Ectodermal cell (in vitro differentiated cells): ENCODE measurements at regions not wholly inside any gene's neighbourhood (a gene's known extent, or its start where the extent isn't known, plus 50 kb on each side); places are given as distances from the start of the nearest gene placed in this dataset.

ENCODE experiments used
- H3K27ac ChIP-seq: 2 replicates; pipeline ENCODE4 v1.7.0; 2013; ENCODE audit warnings: mild to moderate bottlenecking, low read depth, low read length; ENCODE audit not compliant: insufficient read depth, poor library complexity, severe bottlenecking
- H3K27me3 ChIP-seq: 2 replicates; pipeline ENCODE4 v1.7.0; 2013; ENCODE audit warnings: mild to moderate bottlenecking, low read length; ENCODE audit not compliant: insufficient read depth, control insufficient read depth, poor library complexity, severe bottlenecking
- H3K36me3 ChIP-seq: one replicate; pipeline ENCODE4 v1.7.0; 2013; ENCODE audit warnings: low read length; ENCODE audit not compliant: control insufficient read depth, insufficient read depth
- H3K4me1 ChIP-seq: one replicate; pipeline ENCODE4 v1.7.0; 2013; ENCODE audit warnings: low read length; ENCODE audit not compliant: control insufficient read depth, insufficient read depth
- H3K4me3 ChIP-seq: 2 replicates; pipeline ENCODE4 v1.7.0; 2013; ENCODE audit warnings: low read depth, low read length, control low read depth; ENCODE audit not compliant: insufficient read depth
- H3K9me3 ChIP-seq: 2 replicates; pipeline ENCODE4 v1.7.0; 2013; ENCODE audit warnings: mild to moderate bottlenecking, low read length, moderate library complexity; ENCODE audit not compliant: control insufficient read depth
- WGBS, 2 experiments: methylation state at CpG; one replicate each; pipeline ENCODE4 v1.1.7; 2013; ENCODE audit warnings: missing lambda C conversion rate in 2 of 2; 5-methylcytosine and 5-hydroxymethylcytosine counted together

DNA sequence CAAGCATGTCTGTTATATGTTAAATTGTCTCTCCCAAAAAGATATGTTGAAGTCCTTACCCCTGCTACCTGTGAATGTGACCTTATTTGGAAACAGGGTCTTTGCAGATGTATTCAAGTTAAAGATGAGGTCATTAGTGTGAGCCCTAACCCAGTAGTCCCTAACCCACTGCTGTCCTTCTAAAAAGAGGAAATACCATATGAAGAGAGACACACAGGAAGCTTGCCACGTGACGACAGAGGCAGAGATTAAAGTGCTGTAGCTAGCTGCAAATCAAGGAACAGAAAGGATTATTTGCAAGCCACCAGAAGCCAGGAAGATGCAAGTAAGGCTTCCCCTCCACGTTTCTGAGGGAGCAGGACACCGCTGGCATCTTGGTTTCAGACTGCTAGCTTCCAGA is 150.1 kb downstream of the HNRNPD start:
- Histone ChIP-seq H3K4me3 (no peak overlapping the region), H3K9me3 (no peaks in the 10 kb centered on the region), H3K27ac (no peak overlapping the region), H3K4me1 (no peaks in the 10 kb centered on the region), H3K36me3 (no peaks in the 10 kb centered on the region), H3K27me3 (no peaks in the 10 kb centered on the region)
- WGBS, 2 experiments: 34 to 35% methylated on average over 4 of the region's 4 CpGs

DNA sequence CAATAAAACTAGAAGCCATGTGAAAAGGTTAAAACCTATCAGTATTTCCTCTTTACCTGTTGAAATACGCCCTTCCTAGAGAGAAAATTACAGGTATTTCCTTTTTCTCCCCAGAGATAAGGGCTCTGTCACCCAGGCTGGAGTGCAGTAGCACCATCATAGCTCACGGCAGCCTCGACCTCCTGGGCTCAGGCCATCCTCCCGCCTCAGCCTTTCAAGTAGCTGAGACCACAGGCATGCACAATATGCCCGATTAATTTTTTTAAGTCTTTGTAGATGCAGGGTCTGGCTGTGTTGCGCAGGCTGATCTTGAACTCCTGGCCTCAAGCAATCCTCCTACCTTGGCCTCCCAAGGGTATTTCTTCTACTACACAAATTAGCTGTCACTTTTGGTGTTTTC is 154.4 kb downstream of the HNRNPD start:
- Histone ChIP-seq H3K27ac (no peak overlapping the region), H3K4me3 (no peak overlapping the region), H3K27me3 (no peaks in the 10 kb centered on the region), H3K9me3 (no peaks in the 10 kb centered on the region), H3K4me1 (no peaks in the 10 kb centered on the region), H3K36me3 (no peaks in the 10 kb centered on the region)
- 93% methylated on average over 6 of the region's 6 CpGs for WGBS, 2 experiments

DNA sequence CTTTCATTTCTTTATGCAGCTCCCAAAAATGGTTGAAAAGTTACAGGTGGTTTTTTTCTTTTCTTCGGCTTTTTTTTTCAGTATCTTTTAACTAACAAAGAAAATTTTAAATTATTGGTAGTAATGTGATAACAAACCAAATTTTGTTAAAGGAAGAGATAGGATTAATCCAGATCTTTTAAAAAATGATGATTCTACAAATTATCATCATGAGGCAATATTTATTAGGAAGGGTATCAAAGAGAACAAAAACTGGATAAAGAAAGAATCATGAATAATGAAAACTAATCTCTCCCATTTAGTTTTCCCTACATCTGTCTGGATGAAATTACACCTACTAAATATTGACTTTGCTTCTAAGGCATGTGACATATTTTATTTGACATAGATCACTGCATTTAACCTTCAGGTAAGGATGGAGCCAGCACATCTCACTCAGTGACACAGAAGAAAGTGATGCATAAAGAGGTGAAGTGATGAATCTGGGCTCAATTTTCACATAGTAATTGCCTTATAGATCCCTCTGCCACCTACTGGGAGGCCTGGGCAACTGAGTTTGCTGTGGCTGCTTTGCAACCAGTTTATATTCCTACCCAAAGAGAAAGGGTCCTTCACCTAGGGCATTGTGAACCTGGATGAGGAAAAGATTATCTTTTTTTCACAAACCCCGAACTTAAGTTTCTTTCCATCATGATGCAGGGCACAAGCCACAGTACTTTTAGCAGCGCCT is 155.6 kb downstream of the HNRNPD start:
- no peaks in the 10 kb centered on the region for H3K36me3 ChIP-seq
- no peaks in the 10 kb centered on the region for H3K27me3 ChIP-seq
- H3K27ac ChIP-seq: no peak overlapping the region
- H3K4me1 ChIP-seq: no peaks in the 10 kb centered on the region
- WGBS, 2 experiments: 83 to 84% methylated on average over 2 of the region's 3 CpGs
- H3K4me3 ChIP-seq: no peak overlapping the region
- H3K9me3 ChIP-seq: no peaks in the 10 kb centered on the region

DNA sequence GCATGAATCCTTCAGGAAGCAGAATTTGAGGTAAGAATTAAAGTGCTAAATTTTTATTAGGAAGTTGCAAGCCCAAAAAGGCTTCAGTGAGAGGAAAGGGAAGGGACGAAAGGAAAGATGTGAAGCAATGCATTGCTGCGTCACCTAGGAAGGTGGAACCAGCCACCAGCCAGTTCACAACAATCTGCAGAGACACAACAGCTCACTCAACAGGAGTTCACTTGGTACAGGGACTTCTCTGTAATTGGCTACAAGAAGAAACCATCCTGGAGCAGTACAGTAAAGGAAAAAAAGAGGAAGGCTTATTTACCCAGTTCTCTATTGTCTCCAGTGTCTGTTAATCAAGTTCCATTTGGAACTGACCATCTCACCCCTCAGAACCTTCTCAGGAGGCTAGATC is 157.6 kb downstream of the HNRNPD start:
- Histone ChIP-seq H3K27me3 (no peaks in the 10 kb centered on the region), H3K4me1 (no peaks in the 10 kb centered on the region), H3K9me3 (no peaks in the 10 kb centered on the region), H3K27ac (no peak overlapping the region), H3K36me3 (no peaks in the 10 kb centered on the region), H3K4me3 (no peak overlapping the region)
- WGBS, 2 experiments: 91 to 94% methylated on average over 2 of the region's 2 CpGs

DNA sequence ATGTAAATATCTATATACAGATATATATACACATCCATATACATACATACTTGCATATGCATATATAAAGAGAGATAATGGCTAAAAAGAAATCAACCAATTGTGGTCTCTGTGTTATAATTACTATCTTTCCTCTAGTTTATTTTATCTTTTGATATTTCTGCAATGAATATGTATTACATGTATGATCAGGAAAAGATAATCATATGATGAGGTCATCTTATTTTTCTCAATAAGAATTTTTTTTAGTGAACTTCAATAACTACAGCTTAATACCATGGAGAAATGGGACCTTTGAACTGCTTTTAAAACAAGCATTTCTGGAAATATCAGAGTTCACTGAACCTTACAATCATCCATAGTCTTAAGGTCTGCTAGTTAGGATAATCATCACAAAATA is 158.0 kb downstream of the HNRNPD start:
- no peak overlapping the region for H3K27ac ChIP-seq
- H3K27me3 ChIP-seq: no peaks in the 10 kb centered on the region
- H3K4me1 ChIP-seq: no peaks in the 10 kb centered on the region
- no peaks in the 10 kb centered on the region for H3K36me3 ChIP-seq
- H3K9me3 ChIP-seq: no peaks in the 10 kb centered on the region
- H3K4me3 ChIP-seq: no peak overlapping the region

DNA sequence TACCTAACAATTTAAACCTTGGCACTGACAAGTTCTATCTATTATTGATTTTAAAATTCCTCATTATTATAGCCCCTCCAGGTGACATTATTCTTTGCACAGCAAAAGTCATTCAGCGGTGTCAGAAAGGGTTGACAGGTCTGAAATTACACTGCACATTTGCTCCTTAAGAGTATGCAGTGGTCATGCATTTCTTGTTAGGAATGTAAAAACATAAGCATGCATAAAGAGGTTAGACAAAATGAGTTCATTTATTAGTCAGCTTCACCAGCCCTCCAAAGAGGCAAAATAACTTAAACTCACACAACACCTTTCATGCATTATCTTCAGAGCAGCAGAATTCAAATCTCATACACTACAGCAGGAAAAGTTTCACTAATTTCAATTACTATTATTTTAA is 158.8 kb downstream of the HNRNPD start:
- H3K4me3 ChIP-seq: no peak overlapping the region
- 90 to 96% methylated on average over 1 of the region's 1 CpG for WGBS, 2 experiments
- H3K4me1 ChIP-seq: no peaks in the 10 kb centered on the region
- no peaks in the 10 kb centered on the region for H3K36me3 ChIP-seq
- no peak overlapping the region for H3K27ac ChIP-seq
- H3K9me3 ChIP-seq: no peaks in the 10 kb centered on the region
- H3K27me3 ChIP-seq: no peaks in the 10 kb centered on the region

DNA sequence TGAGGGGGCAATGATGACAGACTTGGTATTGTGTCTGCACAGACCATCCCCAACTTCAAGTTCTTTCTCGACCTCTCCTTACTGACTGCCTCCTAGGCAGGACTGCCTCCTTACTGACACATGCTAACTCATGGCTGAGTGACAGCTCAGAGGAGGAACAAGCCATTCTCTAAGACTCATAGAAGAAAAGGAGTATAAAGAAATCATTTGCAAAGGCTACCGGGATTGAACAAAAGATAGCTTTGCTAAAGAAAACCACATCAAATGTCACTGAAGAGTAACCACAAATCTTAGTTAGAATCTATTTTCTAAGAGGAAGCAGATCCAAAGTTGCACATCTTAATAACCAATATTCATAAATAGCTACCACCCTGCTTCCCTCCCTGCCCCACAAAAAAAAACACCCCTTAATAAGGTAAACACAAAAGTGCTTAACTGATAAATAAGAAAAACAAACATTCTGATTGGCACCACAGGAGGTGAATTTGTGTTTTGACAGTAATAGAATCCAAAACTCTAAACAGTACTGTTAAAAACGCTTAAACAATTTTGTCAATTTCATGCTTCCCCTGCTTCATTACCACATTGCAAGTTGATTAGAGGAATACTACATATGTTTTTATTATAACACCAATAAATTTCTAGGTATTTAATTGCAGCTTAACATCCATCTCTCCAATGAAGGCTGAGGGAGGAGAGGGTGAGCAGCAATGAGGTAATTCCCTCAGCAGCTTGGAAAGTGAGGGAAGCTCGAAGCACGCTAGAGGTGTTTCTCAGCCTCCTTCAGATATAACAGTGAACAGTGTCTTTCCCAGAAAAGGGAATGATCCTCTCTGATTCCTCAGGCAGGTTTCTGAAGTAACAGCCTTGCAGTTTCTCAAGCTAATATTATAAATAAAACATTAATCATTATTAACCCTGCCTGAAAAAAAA is 160.0 kb downstream of the HNRNPD start:
- H3K27ac ChIP-seq: no peak overlapping the region
- H3K27me3 ChIP-seq: no peaks in the 10 kb centered on the region
- no peak overlapping the region for H3K4me3 ChIP-seq
- H3K4me1 ChIP-seq: no peaks in the 10 kb centered on the region
- H3K36me3 ChIP-seq: no peaks in the 10 kb centered on the region
- 59 to 63% methylated on average over 4 to 5 of the region's 5 CpGs for WGBS, 2 experiments
- H3K9me3 ChIP-seq: no peaks in the 10 kb centered on the region

DNA sequence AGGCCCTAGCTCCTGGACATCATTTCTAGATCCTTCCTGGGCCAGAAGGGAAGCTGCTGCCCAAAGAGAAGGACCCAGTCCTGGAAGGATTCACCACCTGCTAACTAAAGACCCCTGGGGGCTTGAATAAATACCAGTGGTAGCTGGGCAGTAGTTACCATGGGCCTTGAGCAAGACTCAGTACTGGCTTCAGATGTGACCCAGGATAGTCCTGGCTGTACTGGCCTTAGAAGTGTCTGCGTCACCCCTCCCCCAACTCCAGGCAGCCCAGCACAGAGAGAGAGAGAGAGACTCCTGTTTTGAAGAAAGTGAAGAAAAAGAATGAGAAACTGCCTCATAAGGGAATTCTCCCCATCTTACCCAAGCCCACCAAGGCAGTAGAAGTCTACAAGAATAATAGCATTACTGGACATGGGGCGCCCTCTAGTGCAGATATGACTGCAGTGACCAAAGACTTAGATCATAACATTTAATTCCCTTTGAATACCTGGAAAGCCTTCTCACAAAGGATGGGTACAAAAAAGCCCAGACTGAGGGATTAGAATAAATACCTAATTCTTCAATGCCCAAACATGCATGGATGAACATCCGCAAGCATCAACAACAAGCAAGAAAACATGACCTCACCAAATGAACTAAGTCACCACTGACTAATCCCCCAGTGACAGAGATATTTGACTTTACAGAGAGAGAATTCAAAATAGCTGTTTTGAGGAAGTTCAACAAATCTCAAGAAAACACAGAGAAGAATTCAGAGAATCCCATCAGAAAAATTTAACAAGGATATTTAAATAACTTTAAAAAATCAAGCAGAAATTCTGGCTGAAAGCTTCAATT is 171.8 kb downstream of the HNRNPD start:
- no peak overlapping the region for H3K4me3 ChIP-seq
- no peak overlapping the region for H3K27ac ChIP-seq
- no peaks in the 10 kb centered on the region for H3K9me3 ChIP-seq
- H3K27me3 ChIP-seq: no peaks in the 10 kb centered on the region
- 0 to 48% methylated on average over 1 to 3 of the region's 3 CpGs for WGBS, 2 experiments
- no peaks in the 10 kb centered on the region for H3K36me3 ChIP-seq
- H3K4me1 ChIP-seq: no peaks in the 10 kb centered on the region

DNA sequence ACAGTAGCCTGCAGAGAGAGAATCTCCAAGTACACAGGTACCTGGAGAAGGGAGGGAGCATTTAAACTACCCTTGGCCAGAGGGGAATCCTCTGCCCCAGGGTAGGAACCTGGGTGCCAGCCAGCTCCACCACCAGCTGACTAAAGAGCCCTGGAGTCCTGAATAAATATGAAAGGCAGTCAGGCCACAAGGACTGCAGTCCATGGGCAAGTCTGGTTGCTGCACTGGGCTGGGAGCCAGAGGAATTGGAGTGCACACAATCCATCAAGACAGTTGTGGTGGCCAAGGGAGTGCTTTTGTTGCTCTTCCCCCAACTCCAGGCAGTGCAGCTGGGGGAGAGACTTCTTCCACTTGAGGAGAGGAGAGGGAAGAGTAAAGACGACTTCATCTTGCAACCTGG is 172.5 kb downstream of the HNRNPD start:
- WGBS, 2 experiments: 89% methylated on average over 1 of the region's 1 CpG; no CpG with 5 or more reads in 1 of the 2 experiments
- H3K4me3 ChIP-seq: no peak overlapping the region
- H3K27me3 ChIP-seq: no peaks in the 10 kb centered on the region
- H3K27ac ChIP-seq: no peak overlapping the region
- H3K36me3 ChIP-seq: no peaks in the 10 kb centered on the region
- H3K4me1 ChIP-seq: no peaks in the 10 kb centered on the region
- H3K9me3 ChIP-seq: no peaks in the 10 kb centered on the region

DNA sequence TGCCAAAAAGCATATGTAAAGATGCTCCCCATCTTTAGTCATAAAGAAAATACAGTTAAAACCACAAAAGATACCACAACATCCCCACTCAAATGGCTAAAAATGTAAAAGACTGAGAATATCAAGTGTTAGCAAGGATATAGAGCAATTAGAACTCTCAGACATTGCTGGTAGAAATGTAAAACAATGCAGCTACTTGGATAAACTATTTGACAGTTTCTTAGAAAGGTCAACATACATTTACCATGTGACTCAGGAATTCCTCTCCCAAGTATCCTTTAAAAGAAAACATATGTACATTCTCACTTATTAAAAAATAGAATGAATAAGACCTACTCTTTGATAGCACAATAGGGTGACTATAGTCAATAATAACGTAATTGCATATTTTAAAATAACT is 173.7 kb downstream of the HNRNPD start:
- no CpG with 5 or more reads among the region's 1 CpG for WGBS, 2 experiments
- Histone ChIP-seq H3K4me3 (no peak overlapping the region), H3K9me3 (no peaks in the 10 kb centered on the region), H3K27me3 (no peaks in the 10 kb centered on the region), H3K36me3 (no peaks in the 10 kb centered on the region), H3K4me1 (no peaks in the 10 kb centered on the region), H3K27ac (no peak overlapping the region)
